ENCODE measurements at regions not wholly inside any gene's neighbourhood (a gene's known extent, or its start where the extent isn't known, plus 50 kb on each side); places are given as distances from the start of the nearest gene placed in this dataset.

- H3K4me1 ChIP-seq (ENCODE audit: low read depth, poor library complexity, severe bottlenecking), result no peaks in the 10 kb centered on the region
- no peak overlapping the region for H3K27ac ChIP-seq
- H3K4me2 ChIP-seq, result no peak overlapping the region
- no peak for TF ChIP-seq CTCF (conservative IDR thresholded peaks at IDR 0.05; ENCODE audit: low read depth, low read length)
- no peaks in the 10 kb centered on the region for H3K36me3 ChIP-seq (ENCODE audit: insufficient read depth)
- no peaks in the 10 kb centered on the region for H3K27me3 ChIP-seq (ENCODE audit: insufficient read depth, low read depth)
- no peak overlapping the region for H3K9ac ChIP-seq
- no peak overlapping the region for H2AFZ ChIP-seq (ENCODE audit: low read depth)
- no peak overlapping the region for H3K4me3 ChIP-seq (IDR thresholded peaks at IDR 0.05; ENCODE audit: insufficient read depth, low read depth, low read length)
- no peaks in the 10 kb centered on the region for H3K79me2 ChIP-seq (ENCODE audit: insufficient read depth, low read depth)
- no peaks in the 10 kb centered on the region for H4K20me1 ChIP-seq (ENCODE audit: insufficient read depth)
These were observed 166.4 kb upstream of the SMIM23 start for GRCh38 chr5:171619196-171619595.

- TF ChIP-seq CTCF (conservative IDR thresholded peaks at IDR 0.05; ENCODE audit: low read depth, low read length), result no peak
- H3K27me3 ChIP-seq (ENCODE audit: insufficient read depth, low read depth), result no peaks in the 10 kb centered on the region
These were observed 165.9 kb upstream of the SMIM23 start for GRCh38 chr5:171619744-171620143.

DNA sequence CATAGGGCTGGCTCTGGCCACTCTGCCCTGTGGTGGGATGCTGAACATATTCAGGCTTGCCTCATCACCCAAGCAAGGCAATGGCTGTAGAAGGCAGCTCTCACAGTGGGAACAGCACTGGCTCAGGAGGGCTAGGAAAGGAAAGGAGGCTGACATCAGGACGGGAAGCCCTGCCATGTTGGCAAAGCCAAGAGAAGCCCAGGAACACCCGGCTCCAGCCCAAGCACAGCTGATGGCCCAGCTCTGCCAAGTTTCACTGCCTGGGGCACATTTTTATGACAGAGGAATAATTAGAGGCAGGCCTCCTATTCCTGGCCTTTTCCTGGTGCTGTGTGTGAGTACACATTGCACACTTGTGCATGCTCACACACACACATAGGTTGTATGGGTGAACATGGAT lies 163.6 kb upstream of the SMIM23 start:
- H3K4me2 ChIP-seq, result no peak overlapping the region
- no peaks in the 10 kb centered on the region for H3K4me1 ChIP-seq (ENCODE audit: low read depth, poor library complexity, severe bottlenecking)
- H2AFZ ChIP-seq (ENCODE audit: low read depth), result no peak overlapping the region
- H3K27me3 ChIP-seq (ENCODE audit: insufficient read depth, low read depth), result no peaks in the 10 kb centered on the region
- H3K4me3 ChIP-seq (IDR thresholded peaks at IDR 0.05; ENCODE audit: insufficient read depth, low read depth, low read length), result no peak overlapping the region
- no peak overlapping the region for H3K27ac ChIP-seq
- no peaks in the 10 kb centered on the region for H3K36me3 ChIP-seq (ENCODE audit: insufficient read depth)
- no peak for TF ChIP-seq CTCF (conservative IDR thresholded peaks at IDR 0.05; ENCODE audit: low read depth, low read length)
- H3K79me2 ChIP-seq (ENCODE audit: insufficient read depth, low read depth), result no peaks in the 10 kb centered on the region
- no peak overlapping the region for H3K9ac ChIP-seq
- no peaks in the 10 kb centered on the region for H4K20me1 ChIP-seq (ENCODE audit: insufficient read depth)

More at GRCh38 chr5:171619744-171620143, 165.9 kb upstream of the SMIM23 start:
- Histone ChIP-seq H3K27ac (no peak overlapping the region), H4K20me1 (ENCODE audit: insufficient read depth) (no peaks in the 10 kb centered on the region), H3K4me1 (ENCODE audit: low read depth, poor library complexity, severe bottlenecking) (no peaks in the 10 kb centered on the region), H3K79me2 (ENCODE audit: insufficient read depth, low read depth) (no peaks in the 10 kb centered on the region), H3K4me3 (IDR thresholded peaks at IDR 0.05; ENCODE audit: insufficient read depth, low read depth, low read length) (no peak overlapping the region), H3K9ac (no peak overlapping the region), H3K4me2 (no peak overlapping the region), H2AFZ (ENCODE audit: low read depth) (no peak overlapping the region), H3K36me3 (ENCODE audit: insufficient read depth) (no peaks in the 10 kb centered on the region)

DNA sequence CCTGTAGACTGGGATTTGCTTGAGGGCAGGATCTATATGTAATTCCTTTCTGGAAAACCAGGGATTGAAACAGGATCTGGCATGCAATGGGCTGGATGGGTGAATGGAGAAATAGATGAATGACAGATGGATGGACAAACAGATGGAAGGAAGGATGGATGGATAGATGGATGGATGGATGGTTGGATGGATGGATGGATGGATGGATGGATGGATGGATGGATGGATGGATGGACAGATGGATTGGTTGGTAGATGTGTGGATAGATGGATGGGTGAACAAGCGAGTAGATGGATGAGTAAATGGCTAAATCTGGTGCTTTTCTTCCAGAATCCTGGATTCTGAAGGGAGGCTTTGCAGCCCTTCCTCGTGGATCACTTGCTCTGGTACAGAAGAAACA lies 162.5 kb upstream of the SMIM23 start:
- H3K9ac ChIP-seq, result no peak overlapping the region
- no peaks in the 10 kb centered on the region for H3K27me3 ChIP-seq (ENCODE audit: insufficient read depth, low read depth)
- H2AFZ ChIP-seq (ENCODE audit: low read depth), result no peak overlapping the region
- no peak overlapping the region for H3K4me2 ChIP-seq
- H3K4me1 ChIP-seq (ENCODE audit: low read depth, poor library complexity, severe bottlenecking), result no peaks in the 10 kb centered on the region
- H3K27ac ChIP-seq, result no peak overlapping the region
- H3K36me3 ChIP-seq (ENCODE audit: insufficient read depth), result no peaks in the 10 kb centered on the region
- no peaks in the 10 kb centered on the region for H4K20me1 ChIP-seq (ENCODE audit: insufficient read depth)
- no peaks in the 10 kb centered on the region for H3K79me2 ChIP-seq (ENCODE audit: insufficient read depth, low read depth)
- H3K4me3 ChIP-seq (IDR thresholded peaks at IDR 0.05; ENCODE audit: insufficient read depth, low read depth, low read length), result no peak overlapping the region
- TF ChIP-seq CTCF (conservative IDR thresholded peaks at IDR 0.05; ENCODE audit: low read depth, low read length), result no peak

All from KMS-11 (cell line).